Stimulated activated CD8-positive, alpha-beta memory T cell treated with anti-CD3 and anti-CD28 coated beads, Interleukin-4, amount 100 ng/mL, for 4 hours (primary cell): ENCODE measurements at regions not wholly inside any gene's neighbourhood (a gene's known extent, or its start where the extent isn't known, plus 50 kb on each side); places are given as distances from the start of the nearest gene placed in this dataset.
"Not testable (repeated sequence)": the region's sequence is repeated elsewhere in the genome, so short reads cannot be mapped to it uniquely, and the experiment has no call there.

Source experiments
- DNase-seq, 2 donors: peaks; one replicate each; pipeline ENCODE4 v3.0.0-alpha.2; 2020; ENCODE audit warnings: low read depth in 2 of 2, low spot score in 1 of 2

- not testable (repeated sequence) for DNase-seq
Observed at GRCh38 chr7:136263112-136263860, 286.1 kb upstream of the MTPN start.

DNA sequence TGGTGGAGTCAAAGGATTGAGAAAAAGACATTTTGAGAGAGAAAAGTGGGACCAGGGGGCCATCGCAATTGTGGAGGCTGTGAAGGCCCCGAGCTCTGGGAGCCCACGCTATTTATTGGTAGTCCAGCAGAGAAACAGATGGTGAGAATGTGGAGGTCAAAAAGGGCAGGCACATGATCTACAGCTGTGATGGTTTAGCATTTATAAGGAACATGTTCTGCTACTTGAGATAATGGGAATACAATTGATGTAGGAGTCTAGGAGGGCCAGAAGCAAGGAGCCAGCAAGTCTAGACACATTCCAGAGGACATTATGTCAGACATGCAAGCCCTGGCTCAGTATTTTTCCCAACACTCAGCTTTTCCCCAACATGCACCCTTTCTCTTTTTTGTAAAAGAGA, 283.4 kb upstream of the MTPN start:
- not testable (repeated sequence) for DNase-seq

- no peak for DNase-seq
Observed at GRCh38 chr7:136259074-136259473, 281.9 kb upstream of the MTPN start.

DNA sequence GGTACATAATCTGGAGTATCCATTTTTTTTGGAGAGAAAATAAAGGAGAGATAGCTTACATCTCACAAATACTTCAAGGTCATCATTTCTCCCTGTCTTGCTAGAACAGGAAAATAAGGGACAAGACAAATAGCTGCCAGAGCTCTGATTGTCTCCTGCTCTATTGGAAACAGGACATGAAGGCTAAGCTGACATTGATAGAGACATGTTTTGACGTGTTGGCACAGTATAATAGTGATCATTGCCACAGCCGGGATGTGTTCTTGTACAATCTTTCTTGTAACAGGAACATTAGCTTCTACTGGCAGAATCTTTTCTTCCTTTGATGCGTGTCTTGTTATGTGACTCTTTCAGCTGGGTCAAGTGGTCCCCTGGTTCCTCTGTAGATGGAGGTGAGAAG, 279.3 kb upstream of the MTPN start:
- DNase-seq = no peak

DNA sequence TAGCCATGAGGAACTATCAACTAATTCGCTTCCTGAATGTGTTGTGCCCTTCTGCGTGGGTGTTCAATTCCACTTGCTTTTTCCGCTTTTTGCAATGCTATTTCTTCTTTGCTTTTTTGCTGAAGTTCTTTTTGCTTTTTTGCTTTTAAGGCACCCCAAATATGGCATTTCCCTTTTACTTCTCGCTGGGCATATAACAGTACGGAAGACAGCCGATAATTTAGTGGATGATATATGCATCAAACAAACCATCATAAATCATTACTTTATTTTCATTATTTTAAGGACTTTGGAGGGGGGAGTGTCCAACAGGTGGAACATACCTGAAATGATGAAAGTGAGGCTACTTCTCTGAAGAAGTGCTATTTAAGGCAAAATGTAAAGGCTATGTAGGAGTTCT, 277.0 kb upstream of the MTPN start:
- no peak for DNase-seq

DNA sequence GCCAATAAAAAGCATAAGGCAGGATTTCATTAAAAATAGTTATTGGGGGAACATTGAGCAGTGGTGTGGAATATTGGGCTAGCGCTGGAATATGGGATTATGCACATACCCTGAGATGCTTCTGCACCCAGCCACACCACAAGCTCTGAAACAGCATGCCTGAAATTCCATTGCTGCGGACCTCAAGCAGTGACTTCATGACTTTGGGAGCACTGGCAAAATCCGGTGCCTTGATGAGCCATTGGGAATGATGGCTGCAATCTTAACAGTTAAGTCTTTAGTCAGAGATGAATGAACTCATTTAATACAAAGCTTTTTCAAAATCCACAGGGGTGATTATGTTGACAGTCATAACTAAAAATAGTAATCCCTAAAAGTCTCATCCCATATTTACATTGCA, 274.7 kb upstream of the MTPN start:
- DNase-seq = no peak

GRCh38 chr7:136247211-136247610, 270.1 kb upstream of the MTPN start:
- no peak for DNase-seq

GRCh38 chr7:136245327-136246004, 268.3 kb upstream of the MTPN start:
- no peak for DNase-seq

- no peak for DNase-seq
Observed at GRCh38 chr7:136234040-136234439, 256.9 kb upstream of the MTPN start.

- DNase-seq = no peak
Observed at GRCh38 chr7:136230210-136230609, 253.1 kb upstream of the MTPN start.

DNA sequence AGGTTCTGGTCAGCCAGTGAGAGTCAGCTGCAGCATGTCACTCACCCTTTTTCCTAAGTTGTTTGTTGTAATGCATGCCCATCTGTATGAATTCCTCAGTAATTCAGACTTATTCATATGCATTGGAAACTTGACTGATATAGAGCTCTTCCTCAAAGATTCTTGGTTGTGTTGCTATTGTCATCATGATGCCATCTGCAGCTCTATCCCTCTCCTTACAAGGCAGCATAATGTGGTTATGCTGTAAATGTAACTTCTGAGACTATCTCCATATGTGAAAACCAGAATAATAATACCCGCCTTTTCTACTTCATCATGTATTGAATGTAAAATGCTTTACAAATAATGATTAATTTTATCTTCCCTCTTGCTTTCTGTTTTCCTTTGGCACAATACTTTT, 252.6 kb upstream of the MTPN start:
- no peak for DNase-seq

DNA sequence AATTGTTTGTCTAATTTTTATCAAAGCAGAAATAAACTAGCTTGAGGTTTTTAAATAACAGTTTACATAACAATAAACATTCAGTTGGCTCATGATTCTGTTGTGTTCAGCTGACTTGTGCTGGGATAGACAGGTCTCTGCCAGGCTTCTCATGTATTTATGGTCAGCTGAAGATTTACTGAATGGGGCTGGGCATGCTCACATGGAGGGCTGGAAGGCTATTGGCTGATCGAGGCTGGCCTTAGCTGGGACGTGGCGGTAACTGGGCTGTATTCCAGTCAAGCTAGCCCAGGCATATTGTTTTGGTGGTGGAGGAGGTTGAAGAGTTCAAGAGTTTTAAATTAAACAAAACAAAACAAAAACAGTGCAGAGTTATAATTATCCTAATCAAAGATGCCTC, 251.0 kb upstream of the MTPN start:
- no peak for DNase-seq

DNA sequence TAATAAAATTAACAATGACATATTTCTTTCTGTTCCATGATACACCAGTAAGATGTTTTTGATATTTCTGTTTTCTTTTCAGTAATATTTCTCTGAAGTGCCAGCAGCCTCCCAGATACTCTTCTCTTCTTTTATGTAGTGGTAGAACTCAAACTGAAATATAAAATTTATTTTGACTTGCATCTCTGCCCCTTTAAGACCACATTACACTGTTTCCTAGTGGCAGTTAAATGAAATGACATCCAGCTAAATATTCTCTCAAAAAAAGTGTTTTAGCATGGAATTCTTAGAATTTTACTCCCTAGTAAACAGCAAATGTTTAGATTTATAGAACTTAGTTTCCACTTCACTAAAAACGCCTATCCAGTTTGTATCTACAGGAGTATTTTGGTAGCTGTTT, 237.2 kb upstream of the MTPN start:
- no peak for DNase-seq

DNA sequence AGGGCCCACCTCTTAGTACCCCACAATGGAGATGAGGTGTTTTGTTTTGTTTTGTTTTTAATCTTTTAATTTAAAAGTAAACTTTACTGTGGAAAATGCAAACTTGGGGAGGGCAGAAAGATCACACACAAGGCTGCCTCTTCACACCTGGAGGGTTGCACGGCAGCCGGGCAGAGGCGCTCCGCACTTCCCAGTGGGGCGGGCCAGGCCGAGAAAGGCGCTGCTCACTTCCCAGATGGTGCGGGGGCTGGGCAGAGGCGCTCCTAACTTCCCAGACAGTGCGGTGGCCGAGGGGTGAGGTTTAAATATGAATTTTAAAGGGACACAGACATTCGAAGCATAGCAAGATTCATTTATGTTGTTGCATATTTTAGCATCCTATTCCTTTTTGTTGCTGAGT, 235.9 kb upstream of the MTPN start:
- no peak for DNase-seq

- DNase-seq = no peak
Observed at GRCh38 chr7:136210664-136211063, 233.5 kb upstream of the MTPN start.

- DNase-seq = no peak
Observed at GRCh38 chr7:136210079-136210478, 232.9 kb upstream of the MTPN start.

DNA sequence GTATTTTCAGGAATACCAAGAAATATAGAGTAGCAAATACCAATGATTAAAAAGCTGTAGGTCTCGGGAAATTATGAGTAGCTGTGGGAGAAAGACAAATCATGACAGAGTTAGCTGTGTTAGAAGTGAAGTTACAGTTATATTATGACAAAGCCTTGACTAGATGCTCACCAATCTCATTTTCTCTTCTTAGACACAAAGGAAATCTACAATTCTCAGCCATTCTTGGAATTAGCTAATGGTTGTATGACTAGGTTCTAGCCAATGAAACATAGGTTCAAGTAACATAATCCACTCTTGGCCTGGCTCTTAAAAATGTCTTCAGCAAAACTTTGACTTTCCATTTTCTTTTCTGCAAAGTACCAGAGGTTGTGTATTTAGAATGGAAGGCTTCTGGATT, 228.8 kb upstream of the MTPN start:
- DNase-seq = no peak

GRCh38 chr7:136198168-136198567, 221.0 kb upstream of the MTPN start:
- DNase-seq = no peak

GRCh38 chr7:136194878-136195277, 217.7 kb upstream of the MTPN start:
- no peak for DNase-seq

DNA sequence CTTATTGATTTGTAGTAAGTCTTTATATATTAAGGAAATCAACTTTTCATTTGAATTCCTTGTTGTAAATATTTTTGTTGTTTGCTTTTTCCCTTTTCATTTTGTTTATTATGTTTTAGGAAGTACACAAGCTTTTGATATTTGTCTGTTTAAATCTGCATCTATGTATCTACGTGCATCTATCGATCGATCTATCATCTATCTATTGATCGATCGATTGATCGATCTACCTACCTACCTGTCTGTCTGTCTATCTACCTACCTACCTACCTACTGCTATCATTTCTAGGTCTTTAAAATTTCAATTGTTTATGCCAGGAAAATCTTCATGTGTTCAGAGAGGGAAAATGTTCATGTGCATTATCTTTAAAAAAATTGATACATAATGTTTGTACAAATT, 216.8 kb upstream of the MTPN start:
- no peak for DNase-seq

GRCh38 chr7:136189506-136189998, 212.4 kb upstream of the MTPN start:
- DNase-seq = no peak

GRCh38 chr7:136186281-136186680, 209.1 kb upstream of the MTPN start:
- DNase-seq = no peak

GRCh38 chr7:136184719-136185118, 207.6 kb upstream of the MTPN start:
- DNase-seq = no peak
